IMR-90 (cell line): ENCODE measurements at regions not wholly inside any gene's neighbourhood (a gene's known extent, or its start where the extent isn't known, plus 50 kb on each side); places are given as distances from the start of the nearest gene placed in this dataset.

Experiments
- ATAC-seq: fragments of 200-7000 bp; cut with Tn5 transposase; 2 replicates; pipeline ENCODE4 v1.9.1; 2020; ENCODE audit warnings: low read depth, mild to moderate bottlenecking, moderate library complexity
- BruUV-seq: library from RNA; stranded (reverse); fragments of 400-500 nt; replicated peaks from 2 replicates; lab custom pipeline; 2021; lab: Mats Ljungman, UMichigan
- CTCF ChIA-PET: fragments of 300-600 bp; formaldehyde crosslinking; extraction: SDS; loops from one replicate; lab custom pipeline; 2021; ENCODE audit warnings: antibody characterized with exemption; lab: Yijun Ruan, JAX
- POLR2A ChIA-PET: fragments of 300-600 bp; sonication (Branson Sonifier 250); formaldehyde crosslinking; loops from one replicate; lab custom pipeline; 2022; ENCODE audit warnings: antibody characterized with exemption; ENCODE audit not compliant: unreplicated experiment; lab: Charles Lee
- DNase-seq: peaks from one replicate; pipeline ENCODE4 v3.0.0; 2013
- H2AFZ ChIP-seq: replicated peaks from 2 replicates; pipeline ENCODE3; 2013; ENCODE audit warnings: low read length, mild to moderate bottlenecking; ENCODE audit not compliant: poor library complexity
- H2AK5ac ChIP-seq: 2 replicates; pipeline ENCODE4 v1.6.1; 2013; ENCODE audit warnings: low read depth, low read length, inconsistent platforms
- H2AK9ac ChIP-seq: replicated peaks from 2 replicates; pipeline ENCODE3; 2013; ENCODE audit warnings: mild to moderate bottlenecking, low read depth, low read length, moderate library complexity; ENCODE audit not compliant: poor library complexity
- H2BK120ac ChIP-seq: 2 replicates; pipeline ENCODE4 v1.6.1; 2013; ENCODE audit warnings: low read depth, low read length, inconsistent platforms
- H2BK15ac ChIP-seq: 3 replicates; pipeline ENCODE4 v1.6.1; 2013; ENCODE audit warnings: low read depth, low read length, inconsistent platforms
- H2BK20ac ChIP-seq: 2 replicates; pipeline ENCODE4 v1.6.1; 2013; ENCODE audit warnings: low read depth, mild to moderate bottlenecking, inconsistent platforms, low read length, moderate library complexity
- H2BK5ac ChIP-seq: 2 replicates; pipeline ENCODE4 v1.6.1; 2013; ENCODE audit warnings: mild to moderate bottlenecking, low read depth, low read length, inconsistent platforms; ENCODE audit not compliant: poor library complexity, severe bottlenecking
- H3K14ac ChIP-seq: replicated peaks from 2 replicates; pipeline ENCODE4 v1.6.1; 2013; ENCODE audit warnings: low read depth, low read length, inconsistent platforms
- H3K18ac ChIP-seq: 2 replicates; pipeline ENCODE4 v1.6.1; 2013; ENCODE audit warnings: low read depth, low read length, control low read depth
- H3K23ac ChIP-seq: 2 replicates; pipeline ENCODE4 v1.6.1; 2013; ENCODE audit warnings: low read depth, low read length, inconsistent platforms
- H3K27ac ChIP-seq: 2 replicates; pipeline ENCODE4 v1.5.1; 2013; ENCODE audit warnings: mild to moderate bottlenecking, control low read depth, low read length; ENCODE audit not compliant: insufficient read depth
- H3K27me3 ChIP-seq: 2 replicates; pipeline ENCODE4 v1.6.1; 2013; ENCODE audit warnings: low read length; ENCODE audit not compliant: control insufficient read depth, insufficient read depth
- H3K36me3 ChIP-seq: 2 replicates; pipeline ENCODE4 v1.6.1; 2013; ENCODE audit warnings: low read length, mixed read lengths; ENCODE audit not compliant: control insufficient read depth, insufficient read depth
- H3K4ac ChIP-seq: 2 replicates; pipeline ENCODE4 v1.6.1; 2013; ENCODE audit warnings: low read depth, low read length, inconsistent platforms
- H3K4me1 ChIP-seq: 2 replicates; pipeline ENCODE4 v1.6.1; 2013; ENCODE audit warnings: low read length, mixed read lengths; ENCODE audit not compliant: control insufficient read depth, insufficient read depth
- H3K4me2 ChIP-seq: 2 replicates; pipeline ENCODE4 v1.6.1; 2013; ENCODE audit warnings: low read depth, mild to moderate bottlenecking, control low read depth, low read length, moderate library complexity
- H3K4me3 ChIP-seq: 2 replicates; pipeline ENCODE4 v1.5.1; 2013; ENCODE audit warnings: low read depth, mild to moderate bottlenecking, control low read depth, low read length, moderate library complexity; ENCODE audit not compliant: insufficient read depth
- H3K56ac ChIP-seq: 2 replicates; pipeline ENCODE4 v1.6.1; 2013; ENCODE audit warnings: low read length, inconsistent platforms; ENCODE audit not compliant: insufficient read depth; ENCODE audit errors: extremely low read depth
- H3K79me1 ChIP-seq, 2 experiments: 2 replicates each; pipeline ENCODE4 v1.6.1; 2013; ENCODE audit warnings: low read length in 2 of 2, inconsistent platforms in 1 of 2, low read depth in 1 of 2
- H3K9ac ChIP-seq: 2 replicates; pipeline ENCODE4 v1.6.1; 2013; ENCODE audit warnings: low read depth, low read length, control low read depth
- H3K9me1 ChIP-seq: 2 replicates; pipeline ENCODE4 v1.6.1; 2013; ENCODE audit warnings: low read length, inconsistent platforms; ENCODE audit not compliant: insufficient read depth
- H3K9me3 ChIP-seq: 2 replicates; pipeline ENCODE4 v1.6.1; 2013; ENCODE audit warnings: low read length; ENCODE audit not compliant: control insufficient read depth, insufficient read depth
- H4K20me1 ChIP-seq: 2 replicates; pipeline ENCODE4 v1.6.1; 2013; ENCODE audit warnings: low read length, inconsistent platforms; ENCODE audit not compliant: insufficient read depth
- H4K5ac ChIP-seq: 2 replicates; pipeline ENCODE4 v1.6.1; 2013; ENCODE audit warnings: mild to moderate bottlenecking, low read depth, low read length, control low read depth
- H4K8ac ChIP-seq, 2 experiments: 2 replicates each; pipeline ENCODE4 v1.6.1; 2013; ENCODE audit warnings: low read depth in 2 of 2, low read length in 2 of 2, control low read depth in 1 of 2, inconsistent platforms in 1 of 2
- H4K91ac ChIP-seq: 2 replicates; pipeline ENCODE4 v1.6.1; 2013; ENCODE audit warnings: low read depth, low read length, inconsistent platforms; ENCODE audit not compliant: insufficient read depth
- RFX5 ChIP-seq: IDR thresholded peaks from 2 replicates; pipeline ENCODE4 v1.8.0; 2012; ENCODE audit warnings: low read depth, mild to moderate bottlenecking, low read length, moderate library complexity
- SMC3 ChIP-seq: fragments of 150-350 bp; IDR thresholded peaks from 2 replicates; pipeline ENCODE4 v1.6.1; 2016; ENCODE audit warnings: low read depth, mild to moderate bottlenecking, antibody characterized with exemption, low read length, moderate library complexity
- WGBS, 2 experiments: methylation state at CpG; one replicate each; pipeline versions ENCODE4 v1.1.5 to v1.1.7; 2013; ENCODE audit warnings: missing lambda C conversion rate in 2 of 2; ENCODE audit not compliant: insufficient read length in 1 of 2; ENCODE audit errors: extremely low coverage in 2 of 2; 5-methylcytosine and 5-hydroxymethylcytosine counted together
- dilution Hi-C: fragments of 300-500 bp; cut with HindIII; formaldehyde crosslinking; loops from one replicate; pipeline ENCODE4 v1.14.3; 2018; ENCODE audit warnings: low sequenced_read_pairs; ENCODE audit not compliant: unreplicated experiment
- in situ Hi-C: fragments of 300-500 bp; cut with MboI; formaldehyde crosslinking; loops from 3 replicates; pipeline ENCODE4 v1.14.3; 2019; ENCODE audit warnings: low sequenced_read_pairs, inconsistent platforms, mixed read lengths
- intact Hi-C: fragments of 100-400 bp; cut with micrococcal nuclease; formaldehyde crosslinking; loops from 2 replicates; pipeline ENCODE4 v1.10.0; 2022
- TF ChIP-seq, protein P1 (sequence below): conservative IDR thresholded peaks from 2 replicates; pipeline ENCODE4 v1.5.1; 2012; ENCODE audit warnings: mild to moderate bottlenecking, low read depth, low read length, improper control_type of control experiment

DNA sequence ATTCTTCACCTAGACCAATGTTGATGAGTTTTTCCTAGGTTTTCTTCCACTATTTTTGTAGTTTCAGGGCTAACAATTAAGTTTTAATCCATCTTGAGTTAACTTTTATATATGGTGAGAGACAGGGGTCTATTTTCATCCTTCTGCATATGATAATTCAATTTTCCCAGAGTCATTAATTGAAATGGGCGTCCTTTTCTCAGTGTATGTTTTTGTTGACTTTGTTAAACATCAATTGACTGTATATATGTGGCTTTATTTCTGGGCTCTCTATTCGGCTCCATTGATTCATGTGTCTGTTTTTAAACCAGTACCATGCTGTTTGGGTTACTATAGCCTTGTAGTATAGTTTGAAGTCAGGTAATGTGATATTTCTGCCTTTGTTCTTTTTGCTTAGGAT is 282.1 kb downstream of the INSC start:
- Histone ChIP-seq H3K36me3 (no peaks in the 10 kb centered on the region), H3K23ac (no peak overlapping the region), H3K4ac (no peak overlapping the region), H3K4me1 (no peaks in the 10 kb centered on the region), H3K27me3 (no peaks in the 10 kb centered on the region), H3K4me3 (no peak overlapping the region), H4K8ac (no peak overlapping the region), H4K20me1 (no peaks in the 10 kb centered on the region), H4K5ac (no peak overlapping the region), H3K14ac (no peak overlapping the region), H3K9me1 (no peaks in the 10 kb centered on the region), H3K9me3 (no peaks in the 10 kb centered on the region), H2AFZ (no peak overlapping the region), H3K27ac (no peak overlapping the region), H3K79me1 (no peaks in the 10 kb centered on the region), H2BK5ac (no peak overlapping the region), H2BK20ac (no peak overlapping the region), H2AK5ac (no peak overlapping the region), H3K9ac (no peak overlapping the region), H4K91ac (no peak overlapping the region), H3K4me2 (no peak overlapping the region), H3K18ac (no peak overlapping the region), H2AK9ac (no peak overlapping the region), H2BK120ac (no peak overlapping the region), H2BK15ac (no peak overlapping the region), H3K56ac (no peak overlapping the region)
- in situ Hi-C loops (no loop called here), dilution Hi-C loops (no loop called here), intact Hi-C loops (no loop called here)
- no TSS peak for BruUV-seq
- ATAC-seq: no peak
- ChIA-PET CTCF (no interaction called here), POLR2A (no interaction called here)
- DNase-seq: no peak
- TF ChIP-seq, protein P1, sequence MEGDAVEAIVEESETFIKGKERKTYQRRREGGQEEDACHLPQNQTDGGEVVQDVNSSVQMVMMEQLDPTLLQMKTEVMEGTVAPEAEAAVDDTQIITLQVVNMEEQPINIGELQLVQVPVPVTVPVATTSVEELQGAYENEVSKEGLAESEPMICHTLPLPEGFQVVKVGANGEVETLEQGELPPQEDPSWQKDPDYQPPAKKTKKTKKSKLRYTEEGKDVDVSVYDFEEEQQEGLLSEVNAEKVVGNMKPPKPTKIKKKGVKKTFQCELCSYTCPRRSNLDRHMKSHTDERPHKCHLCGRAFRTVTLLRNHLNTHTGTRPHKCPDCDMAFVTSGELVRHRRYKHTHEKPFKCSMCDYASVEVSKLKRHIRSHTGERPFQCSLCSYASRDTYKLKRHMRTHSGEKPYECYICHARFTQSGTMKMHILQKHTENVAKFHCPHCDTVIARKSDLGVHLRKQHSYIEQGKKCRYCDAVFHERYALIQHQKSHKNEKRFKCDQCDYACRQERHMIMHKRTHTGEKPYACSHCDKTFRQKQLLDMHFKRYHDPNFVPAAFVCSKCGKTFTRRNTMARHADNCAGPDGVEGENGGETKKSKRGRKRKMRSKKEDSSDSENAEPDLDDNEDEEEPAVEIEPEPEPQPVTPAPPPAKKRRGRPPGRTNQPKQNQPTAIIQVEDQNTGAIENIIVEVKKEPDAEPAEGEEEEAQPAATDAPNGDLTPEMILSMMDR: no peak
- no peak for TF ChIP-seq SMC3
- no peak for TF ChIP-seq RFX5
- no CpG with 5 or more reads among the region's 2 CpGs for WGBS, 2 experiments
